ENCODE measurements at regions not wholly inside any gene's neighbourhood (a gene's known extent, or its start where the extent isn't known, plus 50 kb on each side); places are given as distances from the start of the nearest gene placed in this dataset.

GRCh38 chr6:24995270-24995669, 59.5 kb upstream of the RIPOR2 start:
- DNase-seq (ENCODE audit: low spot score) (no peak), ATAC-seq (ENCODE audit: low FRiP score) (no peak)
- TF ChIP-seq CTCF (IDR thresholded peaks at IDR 0.05) = no peak

DNA sequence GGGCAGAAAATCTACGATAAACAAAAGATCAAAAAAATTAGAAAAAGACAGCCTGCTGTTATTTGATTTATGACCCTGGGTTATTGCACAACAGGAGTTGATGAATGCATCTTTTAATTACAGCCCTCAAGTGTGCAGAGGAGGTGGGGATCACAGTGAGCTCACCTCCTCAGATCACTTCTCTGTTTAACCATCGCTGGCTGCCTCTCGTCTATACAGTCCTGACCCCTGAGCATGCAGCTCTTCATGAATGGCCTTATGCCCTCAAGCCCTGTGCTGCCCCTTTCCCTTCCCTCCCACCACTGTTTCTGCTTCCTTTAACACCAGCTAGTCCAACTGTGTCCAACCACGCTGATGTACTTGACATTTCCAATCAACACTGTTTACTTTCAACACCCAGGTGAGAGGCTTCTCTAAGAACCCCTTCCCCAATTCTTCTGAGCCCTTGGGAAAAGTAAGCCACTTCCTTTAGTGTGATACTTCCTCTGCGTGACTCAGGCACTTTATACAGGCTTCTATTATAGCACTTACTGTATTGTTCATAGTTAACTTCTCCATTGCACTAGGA, 60.6 kb upstream of the RIPOR2 start:
- ATAC-seq (ENCODE audit: low FRiP score) (no peak), DNase-seq (ENCODE audit: low spot score) (no peak)
- TF ChIP-seq CTCF (IDR thresholded peaks at IDR 0.05) = no peak

DNA sequence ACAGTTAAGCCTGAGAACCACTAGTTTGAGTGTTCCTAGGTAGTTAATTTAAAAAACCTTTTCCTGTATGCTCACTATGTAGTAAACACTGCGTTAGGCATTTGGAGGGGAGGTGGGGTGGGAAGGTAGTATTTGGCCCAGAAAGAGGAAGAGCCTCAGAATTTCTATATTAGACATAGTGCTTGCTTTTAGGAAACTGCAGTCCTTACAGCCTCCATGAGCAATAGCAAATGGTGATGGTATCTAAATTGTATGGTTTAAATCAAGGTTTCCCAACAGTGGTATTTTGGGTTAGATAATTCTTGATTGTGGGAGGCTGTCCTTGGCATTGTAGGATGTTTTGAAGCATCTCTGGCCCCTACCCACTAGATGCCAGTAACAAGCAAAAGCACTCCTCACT, 61.5 kb upstream of the RIPOR2 start:
- no peak for TF ChIP-seq CTCF (IDR thresholded peaks at IDR 0.05)
- ATAC-seq (ENCODE audit: low FRiP score) (no peak), DNase-seq (ENCODE audit: low spot score) (no peak)

- no peak for TF ChIP-seq CTCF (IDR thresholded peaks at IDR 0.05)
- no peak for ATAC-seq (ENCODE audit: low FRiP score)
Measured at GRCh38 chr6:24997905-24998304, 62.1 kb upstream of the RIPOR2 start.

DNA sequence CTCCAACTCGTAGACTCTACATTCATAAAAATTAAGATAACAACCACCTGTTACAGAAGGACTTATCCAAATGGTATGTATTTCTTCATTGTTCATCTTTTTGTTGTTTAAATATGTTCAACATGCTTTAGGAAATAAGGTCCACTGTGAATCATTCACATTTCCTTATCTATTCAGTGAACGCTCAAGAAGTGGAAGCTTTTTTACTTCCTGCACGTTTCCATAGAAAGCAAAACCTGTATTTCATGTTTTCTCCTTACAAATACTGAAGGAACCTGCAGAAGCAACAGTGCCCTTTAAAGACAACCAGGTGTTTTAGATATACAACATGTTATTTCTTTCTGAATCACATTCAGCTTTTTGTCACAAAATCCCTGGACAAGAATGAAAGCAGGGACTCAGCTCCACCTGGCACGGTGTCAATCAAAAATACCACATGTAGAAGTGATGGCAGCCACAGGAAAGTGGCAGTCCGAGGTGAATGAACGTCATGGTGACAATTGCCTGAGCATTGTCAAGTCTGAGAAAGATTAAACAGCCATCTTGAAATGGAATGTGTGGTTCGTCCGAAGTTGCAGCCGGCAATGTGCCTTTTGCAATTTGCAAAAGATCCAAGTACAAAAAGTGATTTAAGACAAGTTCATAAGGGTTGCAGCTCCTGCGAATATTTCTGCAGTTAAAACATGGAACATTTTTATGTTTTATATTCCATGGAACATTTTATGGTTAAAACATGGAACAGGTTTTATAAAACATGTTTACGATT, 66.7 kb upstream of the RIPOR2 start:
- TF ChIP-seq CTCF (IDR thresholded peaks at IDR 0.05) = no peak
- ATAC-seq (ENCODE audit: low FRiP score) = no peak
- no peak for DNase-seq (ENCODE audit: low spot score)

More at GRCh38 chr6:24997905-24998304, 62.1 kb upstream of the RIPOR2 start:
- DNase-seq (ENCODE audit: low spot score) = no peak

DNA sequence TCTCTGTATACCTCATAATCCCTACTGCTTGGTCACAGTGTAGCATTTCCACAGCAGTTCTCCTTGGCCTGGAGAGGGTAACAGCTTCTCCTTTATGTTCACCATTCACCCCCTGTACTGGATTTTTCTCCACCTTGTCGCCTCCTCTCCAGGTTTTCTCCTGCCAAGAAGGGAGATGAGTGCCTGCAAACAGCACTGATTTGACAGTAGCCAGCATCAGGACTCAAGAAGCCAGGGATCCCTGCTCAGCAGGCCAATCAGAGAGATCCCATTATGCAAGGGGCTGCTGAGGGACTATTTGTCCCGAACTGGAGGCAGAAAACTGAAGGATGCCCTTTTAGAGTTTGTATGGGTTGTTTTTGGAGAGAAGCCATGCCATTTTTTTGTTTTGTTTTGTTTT, 68.6 kb upstream of the RIPOR2 start:
- DNase-seq (ENCODE audit: low spot score) (no peak), ATAC-seq (ENCODE audit: low FRiP score) (no peak)
- no peak for TF ChIP-seq CTCF (IDR thresholded peaks at IDR 0.05)

GRCh38 chr6:25005010-25005409, 69.2 kb upstream of the RIPOR2 start:
- DNase-seq (ENCODE audit: low spot score) (no peak), ATAC-seq (ENCODE audit: low FRiP score) (no peak)
- TF ChIP-seq CTCF (IDR thresholded peaks at IDR 0.05) = no peak

All from omental fat pad (tissue), 3 donors.